Mesothelial cell of epicardium (in vitro differentiated cells): ENCODE measurements at regions not wholly inside any gene's neighbourhood (a gene's known extent, or its start where the extent isn't known, plus 50 kb on each side); places are given as distances from the start of the nearest gene placed in this dataset.

Experiments
- DNase-seq, 2 experiments: peaks; one replicate each; pipeline ENCODE4 v3.0.0; 2021; ENCODE audit warnings: low spot score in 2 of 2; ENCODE audit not compliant: unreplicated experiment in 2 of 2
- H3K27ac Mint-ChIP-seq: 2 replicates; pipeline ENCODE4 v1.8.0; 2021; ENCODE audit warnings: mixed read lengths
- H3K27me3 Mint-ChIP-seq: 2 replicates; pipeline ENCODE4 v1.8.0; 2021; ENCODE audit warnings: low read depth, mixed read lengths
- H3K36me3 Mint-ChIP-seq: 2 replicates; pipeline ENCODE4 v1.8.0; 2021; ENCODE audit warnings: mixed read lengths
- H3K4me1 Mint-ChIP-seq: 2 replicates; pipeline ENCODE4 v1.8.0; 2021; ENCODE audit warnings: mixed read lengths
- H3K4me3 Mint-ChIP-seq: 2 replicates; pipeline ENCODE4 v1.8.0; 2021; ENCODE audit warnings: mild to moderate bottlenecking, moderate library complexity, mixed read lengths
- H3K9me3 Mint-ChIP-seq: 2 replicates; pipeline ENCODE4 v1.8.0; 2021; ENCODE audit warnings: mixed read lengths
- TF ChIP-seq, protein P1 (sequence below): fragments of 200-600 bp; sonication (generic); IDR thresholded peaks from one replicate; pipeline ENCODE4 v1.5.0; 2021; ENCODE audit warnings: antibody characterized with exemption; ENCODE audit not compliant: unreplicated experiment

- Mint-ChIP-seq H3K9me3 (no peaks in the 10 kb centered on the region), H3K4me1 (peaks cover 53% of the 10 kb centered on the region), H3K27ac (peak overlapping the region; percentile 98), H3K27me3 (no peaks in the 10 kb centered on the region), H3K4me3 (peak overlapping the region; percentile 60), H3K36me3 (no peaks in the 10 kb centered on the region)
- no peak for DNase-seq
- TF ChIP-seq, protein P1, sequence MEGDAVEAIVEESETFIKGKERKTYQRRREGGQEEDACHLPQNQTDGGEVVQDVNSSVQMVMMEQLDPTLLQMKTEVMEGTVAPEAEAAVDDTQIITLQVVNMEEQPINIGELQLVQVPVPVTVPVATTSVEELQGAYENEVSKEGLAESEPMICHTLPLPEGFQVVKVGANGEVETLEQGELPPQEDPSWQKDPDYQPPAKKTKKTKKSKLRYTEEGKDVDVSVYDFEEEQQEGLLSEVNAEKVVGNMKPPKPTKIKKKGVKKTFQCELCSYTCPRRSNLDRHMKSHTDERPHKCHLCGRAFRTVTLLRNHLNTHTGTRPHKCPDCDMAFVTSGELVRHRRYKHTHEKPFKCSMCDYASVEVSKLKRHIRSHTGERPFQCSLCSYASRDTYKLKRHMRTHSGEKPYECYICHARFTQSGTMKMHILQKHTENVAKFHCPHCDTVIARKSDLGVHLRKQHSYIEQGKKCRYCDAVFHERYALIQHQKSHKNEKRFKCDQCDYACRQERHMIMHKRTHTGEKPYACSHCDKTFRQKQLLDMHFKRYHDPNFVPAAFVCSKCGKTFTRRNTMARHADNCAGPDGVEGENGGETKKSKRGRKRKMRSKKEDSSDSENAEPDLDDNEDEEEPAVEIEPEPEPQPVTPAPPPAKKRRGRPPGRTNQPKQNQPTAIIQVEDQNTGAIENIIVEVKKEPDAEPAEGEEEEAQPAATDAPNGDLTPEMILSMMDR: no peak
These were observed 93.6 kb upstream of the CIBAR2 start for GRCh38 chr16:85205747-85206471.

GRCh38 chr16:85206472-85207356, 94.4 kb upstream of the CIBAR2 start:
- Mint-ChIP-seq H3K4me1 (peaks cover 52% of the 10 kb centered on the region), H3K4me3 (peak overlapping the region; percentile 17), H3K9me3 (no peaks in the 10 kb centered on the region), H3K36me3 (no peaks in the 10 kb centered on the region), H3K27me3 (no peaks in the 10 kb centered on the region), H3K27ac (peak overlapping the region; percentile 30)
- peak in 1 of 2 experiments; percentile 67 for DNase-seq
- TF ChIP-seq, protein P1: no peak

- Mint-ChIP-seq H3K9me3 (no peaks in the 10 kb centered on the region), H3K27me3 (no peaks in the 10 kb centered on the region), H3K36me3 (no peaks in the 10 kb centered on the region), H3K4me3 (no peak overlapping the region), H3K4me1 (peaks cover 48% of the 10 kb centered on the region), H3K27ac (peak overlapping the region; percentile 59)
- TF ChIP-seq, protein P1: no peak
- no peak for DNase-seq
These were observed 95.2 kb upstream of the CIBAR2 start for GRCh38 chr16:85207357-85207921.

DNA sequence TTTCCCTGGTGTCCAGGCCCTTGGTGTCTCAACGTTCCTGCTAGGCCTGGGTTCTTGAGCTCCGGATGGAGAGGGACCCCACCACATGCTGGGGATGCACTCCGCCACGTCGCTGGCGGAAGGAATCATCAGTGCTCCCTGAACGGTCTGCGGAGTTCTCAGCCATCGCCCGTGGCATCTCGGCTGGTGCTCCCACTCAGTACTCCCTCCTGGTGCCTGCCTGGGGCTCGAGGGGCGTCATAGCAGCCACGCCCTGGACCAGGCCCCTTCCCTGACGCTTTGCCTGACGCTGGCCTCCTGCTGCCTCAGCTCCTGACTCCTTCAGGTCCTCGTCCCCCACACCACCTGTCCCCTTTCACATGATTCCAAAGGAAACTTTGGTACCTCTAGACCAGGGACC, 95.9 kb upstream of the CIBAR2 start:
- no peak for DNase-seq
- H3K4me1 Mint-ChIP-seq: peaks cover 47% of the 10 kb centered on the region
- TF ChIP-seq, protein P1: no peak
- no peaks in the 10 kb centered on the region for H3K9me3 Mint-ChIP-seq
- no peak overlapping the region for H3K4me3 Mint-ChIP-seq
- H3K36me3 Mint-ChIP-seq: no peaks in the 10 kb centered on the region
- H3K27me3 Mint-ChIP-seq: no peaks in the 10 kb centered on the region
- H3K27ac Mint-ChIP-seq: peak overlapping the region; percentile 47

DNA sequence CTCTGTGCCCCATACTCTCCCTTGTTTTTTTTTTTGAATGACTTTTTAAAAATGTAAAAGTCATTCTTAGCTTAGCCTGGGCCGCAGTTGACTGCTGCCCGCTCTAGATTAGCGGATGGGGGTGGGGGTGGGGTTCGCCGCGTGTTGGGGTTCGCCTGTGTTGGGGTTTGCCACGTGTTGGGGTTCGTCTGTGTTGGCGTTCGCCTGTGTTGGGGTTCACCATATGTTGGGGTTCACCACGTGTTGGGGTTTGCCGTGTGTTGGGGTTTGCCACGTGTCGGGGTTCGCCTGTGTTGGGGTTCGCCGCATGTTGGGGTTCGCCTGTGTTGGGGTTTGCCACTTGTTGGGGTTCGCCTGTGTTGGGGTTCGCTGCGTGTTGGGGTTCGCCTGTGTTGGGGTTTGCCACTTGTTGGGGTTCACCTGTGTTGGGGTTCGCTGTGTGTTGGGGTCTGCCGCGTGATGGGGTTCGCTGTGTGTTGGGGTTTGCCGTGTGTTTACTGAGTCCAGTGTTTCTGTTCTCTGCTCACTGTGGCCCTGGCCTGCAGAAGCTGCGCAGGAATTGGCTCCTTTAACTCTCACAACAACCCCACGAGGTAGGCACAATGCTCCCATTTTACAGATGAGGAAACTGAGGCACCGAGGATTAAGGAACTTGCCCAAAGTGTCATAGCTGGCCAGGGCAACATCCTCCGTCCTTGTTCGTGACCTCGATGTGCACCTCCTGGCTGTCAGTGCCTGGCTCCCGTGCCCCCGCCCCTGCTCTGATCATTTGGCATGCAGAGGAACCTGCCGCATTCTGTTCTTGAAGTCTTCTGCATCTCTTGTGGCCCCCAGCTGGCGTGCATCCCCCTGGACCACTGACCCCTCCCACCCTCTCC, 96.6 kb upstream of the CIBAR2 start:
- no peak overlapping the region for H3K4me3 Mint-ChIP-seq
- H3K9me3 Mint-ChIP-seq: no peaks in the 10 kb centered on the region
- H3K27ac Mint-ChIP-seq: no peak overlapping the region
- no peak for DNase-seq
- H3K4me1 Mint-ChIP-seq: peaks cover 50% of the 10 kb centered on the region
- H3K27me3 Mint-ChIP-seq: no peaks in the 10 kb centered on the region
- no peaks in the 10 kb centered on the region for H3K36me3 Mint-ChIP-seq
- TF ChIP-seq, protein P1: no peak
